ENCODE measurements at regions not wholly inside any gene's neighbourhood (a gene's known extent, or its start where the extent isn't known, plus 50 kb on each side); places are given as distances from the start of the nearest gene placed in this dataset.

GRCh38 chr4:175190654-175191053, 272.5 kb downstream of the ADAM29 start:
- Mint-ChIP-seq H3K4me1 (ENCODE audit: low read depth) (no peaks in the 10 kb centered on the region), H3K36me3 (ENCODE audit: low read depth) (peaks cover 2% of the 10 kb centered on the region), H3K9me3 (ENCODE audit: low read depth) (peaks cover 3% of the 10 kb centered on the region), H3K4me3 (ENCODE audit: unreplicated experiment) (no peak overlapping the region), H3K27ac (ENCODE audit: unreplicated experiment) (no peak overlapping the region), H3K27me3 (ENCODE audit: low read depth) (peaks cover 5% of the 10 kb centered on the region)
- DNase-seq (ENCODE audit: low spot score), result no peak
- TF ChIP-seq CTCF (IDR thresholded peaks at IDR 0.05), result no peak

DNA sequence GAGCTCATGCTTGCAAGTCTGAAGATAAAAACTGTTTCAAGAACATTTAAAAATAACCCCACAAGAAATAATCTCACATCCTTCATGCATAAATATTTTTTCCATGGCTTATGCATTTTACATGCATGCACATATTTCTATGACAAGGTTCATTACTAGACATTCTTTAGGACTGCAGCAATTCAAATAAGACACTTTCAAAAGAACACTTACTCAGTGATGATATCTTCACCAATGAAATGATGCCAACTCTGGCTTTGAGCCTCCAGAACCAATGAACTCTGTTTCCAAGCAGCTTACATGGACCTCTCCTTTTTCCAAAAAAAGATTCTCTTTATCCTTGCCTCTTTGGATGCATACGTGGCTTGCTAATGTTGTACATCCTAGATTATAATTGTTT, 279.9 kb downstream of the ADAM29 start:
- H3K27me3 Mint-ChIP-seq (ENCODE audit: low read depth), result no peaks in the 10 kb centered on the region
- no peaks in the 10 kb centered on the region for H3K36me3 Mint-ChIP-seq (ENCODE audit: low read depth)
- TF ChIP-seq CTCF (IDR thresholded peaks at IDR 0.05), result no peak
- no peak overlapping the region for H3K27ac Mint-ChIP-seq (ENCODE audit: unreplicated experiment)
- no peaks in the 10 kb centered on the region for H3K9me3 Mint-ChIP-seq (ENCODE audit: low read depth)
- no peak for DNase-seq (ENCODE audit: low spot score)
- H3K4me3 Mint-ChIP-seq (ENCODE audit: unreplicated experiment), result no peak overlapping the region
- H3K4me1 Mint-ChIP-seq (ENCODE audit: low read depth), result no peaks in the 10 kb centered on the region

DNA sequence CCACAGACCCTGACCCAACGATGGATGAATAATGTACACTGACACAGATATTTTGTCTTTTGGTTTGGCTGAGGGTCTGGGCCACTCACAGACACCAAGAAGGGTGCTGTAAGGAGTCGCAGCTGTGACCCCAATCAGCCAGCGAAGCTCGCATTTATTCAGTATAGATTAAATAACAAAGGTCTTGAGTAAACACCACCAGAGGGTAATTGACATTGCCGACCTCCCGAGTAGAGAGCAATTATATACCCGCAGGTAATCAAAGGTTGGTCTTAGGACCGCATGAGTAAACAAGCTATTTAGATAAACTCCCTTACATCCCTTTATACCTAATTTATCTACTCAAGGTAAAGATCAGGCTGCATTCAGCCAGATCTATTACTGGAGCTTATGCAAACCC, 297.1 kb downstream of the ADAM29 start:
- DNase-seq (ENCODE audit: low spot score), result no peak
- no peak for TF ChIP-seq CTCF (IDR thresholded peaks at IDR 0.05)
- peaks cover 8% of the 10 kb centered on the region for H3K36me3 Mint-ChIP-seq (ENCODE audit: low read depth)
- no peak overlapping the region for H3K4me3 Mint-ChIP-seq (ENCODE audit: unreplicated experiment)
- peaks cover 41% of the 10 kb centered on the region for H3K9me3 Mint-ChIP-seq (ENCODE audit: low read depth)
- H3K27me3 Mint-ChIP-seq (ENCODE audit: low read depth), result no peaks in the 10 kb centered on the region
- H3K4me1 Mint-ChIP-seq (ENCODE audit: low read depth), result no peaks in the 10 kb centered on the region
- no peak overlapping the region for H3K27ac Mint-ChIP-seq (ENCODE audit: unreplicated experiment)

DNA sequence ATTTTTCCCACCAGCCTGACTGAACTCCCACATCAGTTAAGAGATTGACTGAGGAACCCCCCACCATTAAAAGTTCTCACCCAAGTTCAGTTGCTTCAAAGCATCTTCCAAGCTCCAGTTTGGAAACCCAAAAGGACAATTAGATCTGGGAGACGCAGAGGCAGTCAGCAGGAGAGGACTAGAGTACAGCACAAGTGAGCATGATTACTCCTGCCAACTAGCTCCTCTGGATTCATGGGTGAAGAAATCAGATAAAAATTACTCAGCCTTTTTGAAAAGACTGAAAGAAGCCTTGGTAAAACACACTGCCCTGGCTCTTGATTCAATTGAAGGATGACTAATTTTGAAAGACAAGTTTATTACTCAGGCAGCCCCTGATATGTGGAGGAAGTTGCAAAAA, 297.5 kb downstream of the ADAM29 start:
- peaks cover 8% of the 10 kb centered on the region for H3K36me3 Mint-ChIP-seq (ENCODE audit: low read depth)
- no peak for TF ChIP-seq CTCF (IDR thresholded peaks at IDR 0.05)
- no peak for DNase-seq (ENCODE audit: low spot score)

GRCh38 chr4:175229154-175229553, 311.0 kb downstream of the ADAM29 start:
- Mint-ChIP-seq H3K4me3 (ENCODE audit: unreplicated experiment) (no peak overlapping the region), H3K9me3 (ENCODE audit: low read depth) (no peaks in the 10 kb centered on the region), H3K4me1 (ENCODE audit: low read depth) (peaks cover 3% of the 10 kb centered on the region), H3K36me3 (ENCODE audit: low read depth) (peaks cover 2% of the 10 kb centered on the region), H3K27me3 (ENCODE audit: low read depth) (peaks cover 7% of the 10 kb centered on the region), H3K27ac (ENCODE audit: unreplicated experiment) (no peak overlapping the region)
- DNase-seq (ENCODE audit: low spot score), result no peak
- TF ChIP-seq CTCF (IDR thresholded peaks at IDR 0.05), result no peak

More for the DNA sequence above, 297.5 kb downstream of the ADAM29 start:
- Mint-ChIP-seq H3K27ac (ENCODE audit: unreplicated experiment) (no peak overlapping the region), H3K4me1 (ENCODE audit: low read depth) (no peaks in the 10 kb centered on the region), H3K9me3 (ENCODE audit: low read depth) (peaks cover 41% of the 10 kb centered on the region), H3K4me3 (ENCODE audit: unreplicated experiment) (no peak overlapping the region), H3K27me3 (ENCODE audit: low read depth) (no peaks in the 10 kb centered on the region)

Data from chondrocyte (in vitro differentiated cells).